CD4-positive, alpha-beta T cell treated with Interleukin-17A for 4 hours (primary cell): ENCODE measurements at regions not wholly inside any gene's neighbourhood (a gene's known extent, or its start where the extent isn't known, plus 50 kb on each side); places are given as distances from the start of the nearest gene placed in this dataset.
"Not testable (repeated sequence)": the region's sequence is repeated elsewhere in the genome, so short reads cannot be mapped to it uniquely, and the experiment has no call there.

ENCODE experiments used
- DNase-seq: peaks from one replicate; pipeline ENCODE4 v3.0.0-alpha.2; 2020; ENCODE audit warnings: mixed read lengths

DNA sequence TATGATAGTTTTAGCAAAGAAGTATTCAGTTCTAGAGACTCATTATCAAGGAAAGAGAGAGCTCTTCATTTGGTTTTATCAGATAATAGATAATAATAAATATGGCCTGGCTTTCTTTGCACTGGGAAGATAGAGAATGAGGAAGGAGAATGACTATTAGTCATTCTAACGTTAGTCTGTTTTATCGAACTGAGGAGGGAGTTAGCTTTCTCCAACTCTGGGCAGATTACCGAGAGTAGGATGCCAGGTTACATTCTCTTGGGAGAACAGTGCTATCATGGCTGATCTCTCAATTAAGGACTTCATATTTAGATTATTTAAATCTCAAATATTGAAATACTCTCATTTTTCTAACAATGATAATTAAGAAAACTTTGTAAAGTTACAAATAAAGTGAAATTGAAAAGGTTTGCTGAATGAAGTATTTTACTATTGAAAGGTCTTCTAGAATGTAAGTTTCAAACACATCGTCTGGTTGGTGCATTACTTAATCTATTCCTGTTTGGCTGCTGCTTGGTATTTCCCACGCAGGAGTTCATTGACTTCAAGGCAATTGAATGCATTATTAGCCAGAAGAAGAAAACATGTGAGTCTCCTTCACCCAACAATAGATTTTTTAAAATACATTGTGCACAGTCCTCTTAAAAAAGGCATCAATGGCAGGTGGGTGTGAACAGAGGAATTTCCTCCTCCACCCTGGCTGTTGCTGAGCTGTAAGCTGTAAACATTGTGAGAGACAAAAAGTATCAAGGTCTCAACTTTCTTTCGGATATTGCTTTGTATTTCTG lies 140.8 kb downstream of the C9orf152 start:
- DNase-seq = no peak

DNA sequence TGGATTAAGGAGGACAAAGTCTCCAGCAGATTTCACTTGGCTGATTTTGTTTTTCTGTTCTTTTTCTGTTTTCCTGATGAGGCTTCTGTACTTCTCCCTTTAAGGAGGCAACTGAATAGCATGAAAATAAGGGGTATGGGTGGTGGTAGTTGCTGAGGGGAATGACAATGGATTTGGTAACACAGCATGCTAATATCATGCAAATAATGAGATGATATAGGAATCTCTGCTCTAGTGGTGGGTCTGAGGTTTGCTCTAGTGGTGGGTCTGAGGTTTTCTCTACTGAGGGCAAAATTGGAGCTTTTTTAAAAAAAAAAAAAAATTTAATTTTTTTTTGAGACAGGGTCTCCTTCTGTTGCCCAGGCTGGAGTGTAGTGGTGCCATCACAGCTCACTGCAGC lies 139.7 kb downstream of the C9orf152 start:
- DNase-seq = no peak

- DNase-seq = no peak
Observed at GRCh38 chr9:110069326-110070248, 138.4 kb downstream of the C9orf152 start.

- DNase-seq = no peak
Observed at GRCh38 chr9:110072597-110073355, 135.2 kb downstream of the C9orf152 start.

GRCh38 chr9:110073356-110073905 lies 134.5 kb downstream of the C9orf152 start:
- no peak for DNase-seq

DNA sequence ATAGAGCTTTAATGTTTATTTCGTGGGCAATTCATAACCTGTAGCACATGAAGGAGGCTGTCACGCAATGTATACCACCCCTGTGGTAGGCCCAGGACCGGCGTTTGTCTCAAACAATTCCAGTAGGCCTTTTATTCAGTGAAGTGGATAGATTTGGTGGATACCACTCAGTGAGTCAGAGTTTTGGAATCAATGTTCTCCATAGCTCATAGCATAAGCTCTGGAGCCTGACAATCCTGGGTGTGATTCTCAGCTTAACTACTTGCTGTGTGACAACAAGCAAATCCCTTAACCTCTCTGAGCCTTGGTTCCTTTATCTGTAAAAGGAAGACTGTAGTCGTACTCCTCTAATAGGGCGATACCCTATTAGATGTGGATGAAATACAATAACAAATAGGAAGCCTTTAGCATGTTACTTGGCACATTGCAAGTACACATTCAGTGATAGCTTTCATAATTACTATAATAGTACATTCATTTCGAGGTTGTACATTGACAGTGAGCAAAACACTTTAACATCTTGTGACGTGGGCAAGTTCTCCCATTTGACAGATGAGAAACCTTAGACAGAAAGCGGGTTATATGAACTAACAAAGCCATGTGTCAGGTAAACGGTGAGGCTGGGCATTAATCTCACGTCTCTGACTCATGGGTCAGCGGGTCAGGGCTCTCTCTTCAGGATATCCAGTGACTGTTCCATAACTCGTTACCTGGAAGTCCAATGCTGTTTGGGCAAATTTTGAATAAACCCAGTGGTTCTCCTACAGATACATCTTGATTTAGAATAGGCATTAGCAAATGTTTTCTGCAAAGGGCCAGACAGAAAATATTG lies 130.8 kb downstream of the C9orf152 start:
- no peak for DNase-seq

DNA sequence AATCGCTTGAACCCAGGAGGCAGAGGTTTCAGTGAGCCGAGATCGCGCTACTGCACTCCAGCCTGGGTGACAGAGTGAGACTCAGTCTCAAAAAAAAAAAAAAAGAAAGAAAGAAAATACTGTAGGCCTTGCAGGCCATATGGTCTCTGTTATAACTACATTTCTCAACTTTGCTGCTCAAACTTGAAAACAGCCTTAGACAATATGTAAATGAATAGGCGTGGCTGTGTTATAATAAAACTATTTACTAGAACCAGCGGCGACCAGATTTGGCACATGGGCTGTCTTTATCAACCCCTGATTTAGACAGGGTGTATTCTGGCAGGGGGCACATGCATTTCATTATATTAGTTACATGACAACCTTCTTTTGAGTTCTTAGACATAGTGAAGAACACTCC lies 130.0 kb downstream of the C9orf152 start:
- no peak for DNase-seq

DNA sequence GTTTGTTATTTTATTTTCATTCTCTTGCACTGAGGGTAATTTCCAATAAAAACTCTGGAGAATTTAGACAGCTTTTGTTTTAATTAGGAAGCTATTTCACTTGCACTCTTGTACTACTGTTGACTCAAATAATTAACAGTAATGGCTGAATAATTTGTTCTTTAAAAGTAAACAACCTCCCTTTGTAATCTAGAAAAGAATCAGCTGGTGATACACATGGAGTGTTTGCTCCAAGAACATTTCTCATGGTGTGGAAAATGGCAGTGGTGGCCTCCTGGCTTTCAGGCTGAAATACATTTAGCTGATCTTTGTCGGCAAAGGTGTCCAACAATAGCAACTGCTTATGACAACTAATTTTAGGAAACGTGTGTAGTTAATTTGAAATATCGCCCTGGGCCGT lies 129.4 kb downstream of the C9orf152 start:
- no peak for DNase-seq

DNA sequence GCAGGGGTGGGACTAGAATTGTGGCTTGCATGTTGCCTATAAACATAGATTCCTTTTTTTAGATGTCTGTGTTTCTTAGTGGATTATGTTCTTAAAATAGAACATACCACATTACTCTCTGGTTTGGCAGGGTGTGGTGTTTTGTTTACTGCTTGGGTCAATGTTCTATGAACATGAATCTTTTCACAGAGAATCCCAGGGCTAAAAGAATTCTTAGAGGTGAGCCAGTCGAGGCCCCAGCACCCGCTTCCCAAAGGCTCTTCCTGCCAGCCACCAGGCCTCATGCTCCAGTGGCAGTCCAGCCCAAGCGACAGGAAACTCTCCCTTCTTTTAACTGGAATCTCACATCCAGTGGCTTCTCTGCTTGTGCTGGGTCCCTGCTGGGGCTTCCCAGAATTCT lies 126.6 kb downstream of the C9orf152 start:
- no peak for DNase-seq

DNA sequence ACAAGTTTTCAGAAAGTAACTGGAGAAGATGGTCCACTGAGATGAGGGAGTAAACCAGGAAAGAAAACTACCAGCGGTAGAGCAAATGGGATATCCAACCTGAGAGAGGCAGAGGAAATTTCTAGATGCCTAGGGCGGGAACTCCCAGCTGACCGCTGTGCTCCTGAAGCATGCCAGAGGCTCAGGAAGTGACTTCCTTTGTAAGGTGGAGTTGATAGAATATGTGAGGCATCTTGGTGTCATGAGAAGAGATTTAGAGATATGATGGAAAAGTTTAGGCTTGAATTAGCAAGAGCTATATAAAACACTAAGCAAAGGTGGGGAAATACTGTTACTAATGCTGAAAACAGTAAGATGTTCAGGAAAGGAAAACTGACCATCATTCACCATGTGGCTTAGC lies 124.1 kb downstream of the C9orf152 start:
- DNase-seq = no peak

DNA sequence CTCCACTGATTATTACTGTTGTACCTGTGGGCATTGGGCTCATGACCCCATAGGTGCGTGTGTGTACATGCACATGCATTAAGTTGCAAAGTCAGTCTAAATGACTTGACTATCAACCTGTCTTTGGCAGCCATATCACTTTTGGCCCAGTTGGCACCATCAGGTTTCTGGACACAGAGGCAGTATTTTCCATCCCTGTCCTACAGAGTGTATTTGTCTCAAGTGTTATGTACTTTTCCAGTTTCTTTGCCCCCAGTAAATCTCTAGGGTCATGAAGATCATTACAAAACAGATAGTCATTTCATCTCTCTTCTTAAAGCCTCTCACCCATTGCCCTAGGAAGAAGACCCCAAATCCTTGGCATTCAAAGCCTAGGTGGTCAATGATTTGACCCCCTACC lies 121.4 kb downstream of the C9orf152 start:
- DNase-seq = no peak

DNA sequence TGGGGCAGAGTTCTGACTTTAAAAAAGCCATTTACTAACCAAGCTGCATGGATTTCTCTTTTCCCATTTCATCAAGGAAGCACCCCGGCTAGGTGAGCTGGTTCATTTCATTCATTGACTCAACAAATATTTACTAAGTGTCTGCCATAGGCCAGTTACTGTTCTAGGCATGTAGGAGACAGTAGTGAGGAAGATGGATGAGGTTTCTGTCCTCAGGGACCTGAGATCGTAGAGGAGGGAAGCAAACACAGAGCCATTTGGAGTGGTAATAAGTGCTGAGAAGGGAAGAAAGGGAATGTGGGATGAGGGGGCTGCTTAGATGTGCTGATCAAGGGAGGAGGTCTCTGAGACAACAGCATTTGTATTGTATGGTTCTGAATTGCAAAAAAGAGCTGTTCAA lies 120.4 kb downstream of the C9orf152 start:
- no peak for DNase-seq

DNA sequence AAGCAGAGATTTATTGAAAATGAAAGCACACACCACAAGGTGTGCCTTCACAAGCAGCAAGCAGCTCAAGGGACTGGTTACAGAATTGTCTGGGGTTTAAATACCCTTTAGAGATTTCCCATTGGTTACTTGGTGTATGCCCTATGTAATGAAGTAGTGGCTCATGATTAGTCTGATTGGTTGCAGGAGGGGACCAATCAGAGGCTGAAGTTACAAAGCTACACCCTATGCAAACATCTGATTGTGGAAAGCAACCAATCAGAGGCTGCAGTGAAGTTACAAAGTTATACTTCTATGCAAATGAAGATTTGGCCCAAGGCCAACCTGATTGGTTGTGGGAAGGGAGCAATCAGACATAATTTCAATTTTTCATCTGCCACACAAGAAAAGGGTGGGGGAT lies 119.9 kb downstream of the C9orf152 start:
- no peak for DNase-seq

DNA sequence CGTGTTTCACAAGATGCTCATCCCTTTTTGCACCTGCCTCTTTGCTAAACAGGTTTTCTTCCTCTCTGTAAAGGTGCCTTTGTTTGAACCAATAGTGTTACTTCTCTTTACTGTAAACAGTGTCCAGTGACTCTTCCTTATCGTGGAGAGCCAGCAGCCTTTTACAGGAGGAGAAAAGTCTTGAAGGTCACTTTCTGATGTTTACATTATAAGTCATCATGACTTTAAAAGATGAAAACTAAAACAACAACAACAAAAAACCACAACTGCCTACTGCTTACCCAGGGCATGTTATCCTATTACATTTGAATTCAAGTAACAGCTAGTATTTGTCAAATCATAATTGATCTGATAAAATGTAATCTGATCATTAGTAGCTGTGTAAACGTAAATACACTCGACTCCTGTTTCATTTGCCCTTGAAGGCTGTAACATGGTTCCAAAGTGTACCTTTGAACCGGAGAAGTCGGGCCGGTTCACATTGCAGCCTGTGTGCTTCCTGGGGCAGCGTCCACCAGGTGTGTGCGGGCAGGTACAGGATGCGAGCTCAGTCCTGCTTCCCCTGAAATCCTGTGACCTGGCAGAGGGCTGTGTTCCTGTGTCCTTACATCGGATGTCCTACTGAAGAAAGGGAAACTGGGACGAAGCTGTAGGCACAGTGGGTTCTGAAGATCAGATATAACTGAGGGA lies 118.1 kb downstream of the C9orf152 start:
- no peak for DNase-seq

DNA sequence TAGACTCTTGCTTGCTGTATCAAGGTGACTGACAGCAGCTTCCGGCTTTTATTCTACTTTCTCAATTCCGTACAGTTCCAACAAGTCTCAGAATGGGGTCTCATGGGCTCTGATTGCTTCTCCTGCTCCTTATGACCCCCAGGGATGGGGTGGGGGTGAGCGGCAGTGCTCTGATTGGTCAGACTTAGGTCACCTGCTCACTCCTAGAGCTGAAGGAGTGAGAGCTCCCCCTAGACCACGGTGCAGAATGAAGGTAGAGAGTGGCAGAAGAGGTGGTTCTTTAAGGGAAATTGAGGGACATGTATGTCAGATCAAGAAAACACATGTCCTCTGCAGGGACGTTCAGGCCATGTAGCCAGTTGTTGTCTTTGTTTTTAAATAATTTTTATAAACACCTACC lies 115.2 kb downstream of the C9orf152 start:
- no peak for DNase-seq

GRCh38 chr9:110093417-110093816 lies 114.5 kb downstream of the C9orf152 start:
- no peak for DNase-seq

GRCh38 chr9:110093871-110094270 lies 114.1 kb downstream of the C9orf152 start:
- DNase-seq = no peak

DNA sequence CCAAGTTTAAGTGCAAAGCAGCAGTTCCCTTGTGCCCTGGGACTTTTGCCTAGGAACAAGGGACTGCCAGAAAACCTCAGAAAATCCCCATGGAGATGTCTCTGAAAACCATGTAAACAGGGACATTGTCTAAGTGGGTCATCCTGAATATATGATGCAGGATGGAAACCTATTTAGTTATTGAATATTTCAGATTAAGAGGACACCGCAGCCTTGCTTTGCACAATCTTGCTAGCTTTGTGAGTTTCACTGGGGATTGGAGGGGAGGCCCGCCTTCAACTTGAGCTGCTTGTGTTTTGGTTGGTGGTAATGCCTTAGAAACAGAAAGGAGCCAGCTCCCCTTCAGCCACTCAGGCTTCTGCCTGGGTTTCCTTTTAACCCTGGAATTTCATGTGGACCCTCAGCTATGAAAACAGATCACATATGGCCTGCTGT lies 112.8 kb downstream of the C9orf152 start:
- no peak for DNase-seq

DNA sequence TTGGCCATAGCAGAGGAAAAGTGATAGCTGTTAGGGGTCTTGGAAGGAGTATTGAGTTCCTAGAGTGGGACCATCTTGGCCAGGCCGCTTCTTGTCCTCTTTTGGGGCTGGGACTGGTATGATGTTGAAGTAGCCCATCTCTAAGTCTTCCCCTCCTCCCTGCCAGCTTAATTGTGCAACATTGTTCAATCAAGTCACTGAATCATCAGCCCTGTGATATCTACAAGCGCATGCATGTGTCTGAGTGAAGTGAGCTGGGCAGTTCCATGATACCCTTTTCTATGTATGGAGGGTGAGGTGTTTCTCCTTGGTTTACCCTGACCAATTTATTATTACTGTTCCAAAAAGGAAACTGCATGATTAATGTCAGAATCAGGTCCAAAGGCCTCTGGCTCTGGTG lies 112.2 kb downstream of the C9orf152 start:
- no peak for DNase-seq

DNA sequence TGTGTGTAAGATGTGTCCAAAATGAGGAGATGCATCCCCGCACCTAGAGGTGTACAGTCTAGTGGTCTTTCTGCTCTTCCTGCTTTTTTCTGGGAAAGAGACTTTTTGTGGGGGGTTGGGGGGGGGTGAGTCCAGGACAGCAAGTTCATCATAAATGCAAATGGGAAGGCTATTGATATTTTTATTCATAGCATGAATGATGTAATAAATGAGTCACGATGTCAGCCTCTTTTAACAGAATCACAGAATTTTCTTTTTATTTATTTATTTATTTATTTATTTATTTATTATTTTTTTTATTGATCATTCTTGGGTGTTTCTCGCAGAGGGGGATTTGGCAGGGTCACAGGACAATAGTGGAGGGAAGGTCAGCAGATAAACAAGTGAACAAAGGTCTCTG lies 111.3 kb downstream of the C9orf152 start:
- not testable (repeated sequence) for DNase-seq
